ENCODE measurements at regions not wholly inside any gene's neighbourhood (a gene's known extent, or its start where the extent isn't known, plus 50 kb on each side); places are given as distances from the start of the nearest gene placed in this dataset.
A peak's percentile ranks its signal among the peaks of the same experiment; 100 is the strongest.

- 13% methylated on average over 4 of the region's 4 CpGs for WGBS (ENCODE audit: insufficient coverage, insufficient replicate concordance, low lambda C conversion rate, missing lambda C conversion rate)
- Histone ChIP-seq H3K27ac (ENCODE audit: control insufficient read depth, insufficient read depth) (no peak overlapping the region), H3K4me2 (ENCODE audit: control insufficient read depth, insufficient read depth) (no peak overlapping the region), H3K4me1 (ENCODE audit: control insufficient read depth, insufficient read depth, low read length) (no peaks in the 10 kb centered on the region), H3K36me3 (ENCODE audit: control insufficient read depth in 2 of 2, insufficient read depth in 2 of 2, low read length in 1 of 2) (no peaks in the 10 kb centered on the region), H3K9me3 (replicated peaks; ENCODE audit: control insufficient read depth, insufficient read depth, low read length) (no peaks in the 10 kb centered on the region), H3K79me2 (ENCODE audit: control insufficient read depth, insufficient read depth, low read length) (no peaks in the 10 kb centered on the region), H3K4me3 (no peak overlapping the region), H4K20me1 (ENCODE audit: control insufficient read depth, insufficient read depth) (no peaks in the 10 kb centered on the region), H3K9ac (ENCODE audit: control insufficient read depth, insufficient read depth, low read length) (no peak overlapping the region), H3K27me3 (replicated peaks in 1 of 2; ENCODE audit: control insufficient read depth in 2 of 2, insufficient read depth in 2 of 2, low read length in 1 of 2) (no peaks in the 10 kb centered on the region), H2AFZ (ENCODE audit: control insufficient read depth, low read depth, low read length) (no peak overlapping the region)
- ChIA-PET CTCF (no interaction called here), RAD21 (ENCODE audit: unreplicated experiment) (no interaction called here), SMC1A (ENCODE audit: uncharacterized antibody, unreplicated experiment) (interaction anchor here (1.1 to 1.6 kb wide), 2 partner anchors 11 to 14 kb away, joined by 3 to 6 read pairs; no protein-coding TSS in a partner anchor), POLR2A (no interaction called here)
- in situ Hi-C loops (cut with MboI), result no loop called here
- no peak for DNase-seq (ENCODE audit: low read depth, low spot score)
- no peak for ATAC-seq
- no peak for TF ChIP-seq POLR2A (IDR thresholded peaks at IDR 0.05; ENCODE audit: low read depth, low read length)
- no peak for TF ChIP-seq STAT3 (IDR thresholded peaks at IDR 0.05; ENCODE audit: low read depth, low read length)
- no peak for TF ChIP-seq TAF1 (IDR thresholded peaks at IDR 0.05; ENCODE audit: borderline replicate concordance, low read depth, low read length)
- BruUV-seq (replicated peaks), result no TSS peak
- intact Hi-C loops (cut with micrococcal nuclease; ENCODE audit: unreplicated experiment), result no loop called here
- FAIRE-seq, result no peak
These were observed 199.4 kb upstream of the CADM2 start for GRCh38 chr3:84759361-84759760.

- no peak for FAIRE-seq
- no peak overlapping the region for H3K27ac ChIP-seq (ENCODE audit: control insufficient read depth, insufficient read depth)
- no TSS peak for BruUV-seq (replicated peaks)
- POLR2A ChIA-PET, result no interaction called here
- no peak for DNase-seq (ENCODE audit: low read depth, low spot score)
- WGBS (ENCODE audit: insufficient coverage, insufficient replicate concordance, low lambda C conversion rate, missing lambda C conversion rate), result 0% methylated on average over 1 of the region's 1 CpG
- H3K4me3 ChIP-seq, result no peak overlapping the region
- RAD21 ChIA-PET (ENCODE audit: unreplicated experiment), result interaction anchor here (5.2 kb wide), 1 partner anchor 225 kb away, joined by 35 read pairs; no protein-coding TSS in a partner anchor
- no peak overlapping the region for H2AFZ ChIP-seq (ENCODE audit: control insufficient read depth, low read depth, low read length)
- H3K27me3 ChIP-seq (replicated peaks in 1 of 2; ENCODE audit: control insufficient read depth in 2 of 2, insufficient read depth in 2 of 2, low read length in 1 of 2), result no peaks in the 10 kb centered on the region
- no peaks in the 10 kb centered on the region for H3K36me3 ChIP-seq (ENCODE audit: control insufficient read depth in 2 of 2, insufficient read depth in 2 of 2, low read length in 1 of 2)
- no peaks in the 10 kb centered on the region for H3K9me3 ChIP-seq (replicated peaks; ENCODE audit: control insufficient read depth, insufficient read depth, low read length)
- H3K4me1 ChIP-seq (ENCODE audit: control insufficient read depth, insufficient read depth, low read length), result no peaks in the 10 kb centered on the region
- no peak overlapping the region for H3K9ac ChIP-seq (ENCODE audit: control insufficient read depth, insufficient read depth, low read length)
- intact Hi-C loops (cut with micrococcal nuclease; ENCODE audit: unreplicated experiment), result loop anchor here (2.0 kb wide), 1 partner anchor 224 kb away; no protein-coding TSS in a partner anchor
- in situ Hi-C loops (cut with MboI), result no loop called here
- H4K20me1 ChIP-seq (ENCODE audit: control insufficient read depth, insufficient read depth), result no peaks in the 10 kb centered on the region
- SMC1A ChIA-PET (ENCODE audit: uncharacterized antibody, unreplicated experiment), result interaction anchor here (0.7 to 5.0 kb wide), 3 partner anchors 13 to 225 kb away, joined by 3 to 52 read pairs (median 6); no protein-coding TSS in a partner anchor
- no peaks in the 10 kb centered on the region for H3K79me2 ChIP-seq (ENCODE audit: control insufficient read depth, insufficient read depth, low read length)
- ATAC-seq, result peak; percentile 34; the same call in 1 of the 3 replicates
- CTCF ChIA-PET, result interaction anchor here (0.7 to 5.0 kb wide), 2 partner anchors 225 to 229 kb away, joined by 3 to 80 read pairs; no protein-coding TSS in a partner anchor
- no peak overlapping the region for H3K4me2 ChIP-seq (ENCODE audit: control insufficient read depth, insufficient read depth)
- TF ChIP-seq MYB (IDR thresholded peaks at IDR 0.05; ENCODE audit: borderline replicate concordance, low read depth, low read length), result no peak
- TF ChIP-seq CUX1 (IDR thresholded peaks at IDR 0.05; ENCODE audit: insufficient replicate concordance, low read depth, low read length), result no peak
- TF ChIP-seq E2F4 (IDR thresholded peaks at IDR 0.05; ENCODE audit: low read depth, low read length), result no peak
- TF ChIP-seq NR2F1 (conservative IDR thresholded peaks at IDR 0.05), result no peak
- no peak for TF ChIP-seq ASH2L (IDR thresholded peaks at IDR 0.05; ENCODE audit: borderline replicate concordance, low read depth)
- TF ChIP-seq NRF1 (conservative IDR thresholded peaks at IDR 0.05; ENCODE audit: low read depth, low read length), result no peak
- no peak for TF ChIP-seq SUZ12 (IDR thresholded peaks at IDR 0.05; ENCODE audit: unreplicated experiment)
- no peak for TF ChIP-seq CHD2 (IDR thresholded peaks at IDR 0.05; ENCODE audit: borderline replicate concordance, low read depth, low read length)
These were observed 185.9 kb upstream of the CADM2 start for GRCh38 chr3:84772841-84773240.
